ENCODE measurements at regions not wholly inside any gene's neighbourhood (a gene's known extent, or its start where the extent isn't known, plus 50 kb on each side); places are given as distances from the start of the nearest gene placed in this dataset.

GRCh38 chrX:7314425-7314824, 166.5 kb upstream of the PUDP start:
- TF ChIP-seq CTCF (conservative IDR thresholded peaks at IDR 0.05 in 1 of 2, IDR thresholded peaks at IDR 0.05 in 1 of 2; ENCODE audit: extremely low read depth in 1 of 2, insufficient read depth in 1 of 2, low read depth in 1 of 2, low read length in 2 of 2) = no peak
- no peak for TF ChIP-seq EZH2 (IDR thresholded peaks at IDR 0.05; ENCODE audit: borderline replicate concordance, low read length)
